Jurkat, Clone E6-1 (cell line): ENCODE measurements at regions not wholly inside any gene's neighbourhood (a gene's known extent, or its start where the extent isn't known, plus 50 kb on each side); places are given as distances from the start of the nearest gene placed in this dataset.

Experiments
- DNase-seq: peaks from one replicate; pipeline ENCODE4 v3.0.0-alpha.2; 2011; ENCODE audit warnings: low read depth, low spot score
- H3K4me3 ChIP-seq: 2 replicates; pipeline ENCODE4 v1.5.1; 2011; ENCODE audit warnings: mild to moderate bottlenecking, low read length, control low read depth, moderate library complexity

GRCh38 chrX:65045001-65045400 is 68.8 kb upstream of the ZC4H2 start:
- no peak for DNase-seq
- no peak overlapping the region for H3K4me3 ChIP-seq

GRCh38 chrX:65035446-65035770 is 59.2 kb upstream of the ZC4H2 start:
- no peak for DNase-seq
- peak overlapping the region; percentile 71 for H3K4me3 ChIP-seq

GRCh38 chrX:65034668-65035445 is 58.6 kb upstream of the ZC4H2 start, which contains the start of gene ZC3H12B:
Gene ZC3H12B, plus strand, starts transcription at chrX:65034826.
- peak; percentile 75 for DNase-seq
- peak within 1 kb of the TSS; percentile 71 for H3K4me3 ChIP-seq

- peak overlapping the region; percentile 71 for H3K4me3 ChIP-seq
- DNase-seq, result peak; percentile 8
Observed at GRCh38 chrX:65034292-65034667, 58.0 kb upstream of the ZC4H2 start.
